HUES48 (cell line): ENCODE measurements at regions not wholly inside any gene's neighbourhood (a gene's known extent, or its start where the extent isn't known, plus 50 kb on each side); places are given as distances from the start of the nearest gene placed in this dataset.

Experiments
- H3K27ac ChIP-seq: one replicate; pipeline ENCODE4 v1.7.0; 2013; ENCODE audit warnings: low read depth, low read length, inconsistent platforms
- H3K27me3 ChIP-seq: 2 replicates; pipeline ENCODE4 v1.6.1; 2013; ENCODE audit warnings: mild to moderate bottlenecking, low read length; ENCODE audit not compliant: control insufficient read depth, insufficient read depth
- H3K36me3 ChIP-seq: 2 replicates; pipeline ENCODE4 v1.6.1; 2013; ENCODE audit warnings: low read length; ENCODE audit not compliant: control insufficient read depth, insufficient read depth
- H3K4me1 ChIP-seq: 2 replicates; pipeline ENCODE4 v1.6.1; 2013; ENCODE audit warnings: mild to moderate bottlenecking, low read length; ENCODE audit not compliant: control insufficient read depth, insufficient read depth
- H3K4me3 ChIP-seq: 2 replicates; pipeline ENCODE4 v1.5.1; 2013; ENCODE audit warnings: mild to moderate bottlenecking, low read depth, low read length
- H3K9ac ChIP-seq: 2 replicates; pipeline ENCODE4 v1.6.1; 2013; ENCODE audit warnings: mild to moderate bottlenecking, low read depth, low read length, moderate library complexity
- H3K9me3 ChIP-seq: 2 replicates; pipeline ENCODE4 v1.6.1; 2013; ENCODE audit warnings: low read length; ENCODE audit not compliant: control insufficient read depth, insufficient read depth

- Histone ChIP-seq H3K9me3 (no peaks in the 10 kb centered on the region), H3K36me3 (no peaks in the 10 kb centered on the region), H3K27ac (no peak overlapping the region), H3K4me1 (peaks cover 4% of the 10 kb centered on the region; the same call in 1 of the 2 replicates), H3K27me3 (no peaks in the 10 kb centered on the region), H3K9ac (no peak overlapping the region), H3K4me3 (no peak overlapping the region)
These were observed 256.2 kb downstream of the FIGN start for GRCh38 chr2:163479599-163479998.

- no peak overlapping the region for H3K4me3 ChIP-seq
- no peak overlapping the region for H3K9ac ChIP-seq
- H3K27me3 ChIP-seq, result no peaks in the 10 kb centered on the region
- H3K27ac ChIP-seq, result no peak overlapping the region
- H3K36me3 ChIP-seq, result no peaks in the 10 kb centered on the region
- no peaks in the 10 kb centered on the region for H3K9me3 ChIP-seq
- peaks cover 4% of the 10 kb centered on the region; the same call in 1 of the 2 replicates for H3K4me1 ChIP-seq
These were observed 260.0 kb downstream of the FIGN start for GRCh38 chr2:163475815-163476214.

- no peak overlapping the region for H3K27ac ChIP-seq
- no peak overlapping the region for H3K4me3 ChIP-seq
- peaks cover 4% of the 10 kb centered on the region; the same call in 1 of the 2 replicates for H3K4me1 ChIP-seq
- no peak overlapping the region for H3K9ac ChIP-seq
- no peaks in the 10 kb centered on the region for H3K36me3 ChIP-seq
- no peaks in the 10 kb centered on the region for H3K27me3 ChIP-seq
- H3K9me3 ChIP-seq, result no peaks in the 10 kb centered on the region
These were observed 260.9 kb downstream of the FIGN start for GRCh38 chr2:163474889-163475288.

GRCh38 chr2:163474319-163474744 is 261.5 kb downstream of the FIGN start:
- no peaks in the 10 kb centered on the region for H3K27me3 ChIP-seq
- peaks cover 9% of the 10 kb centered on the region for H3K4me1 ChIP-seq
- no peak overlapping the region for H3K9ac ChIP-seq
- H3K36me3 ChIP-seq, result no peaks in the 10 kb centered on the region
- H3K4me3 ChIP-seq, result no peak overlapping the region
- H3K9me3 ChIP-seq, result no peaks in the 10 kb centered on the region
- H3K27ac ChIP-seq, result no peak overlapping the region

- H3K4me1 ChIP-seq, result peaks cover 9% of the 10 kb centered on the region
- no peak overlapping the region for H3K9ac ChIP-seq
- H3K4me3 ChIP-seq, result no peak overlapping the region
- no peak overlapping the region for H3K27ac ChIP-seq
- H3K9me3 ChIP-seq, result no peaks in the 10 kb centered on the region
- H3K36me3 ChIP-seq, result no peaks in the 10 kb centered on the region
- H3K27me3 ChIP-seq, result no peaks in the 10 kb centered on the region
These were observed 263.9 kb downstream of the FIGN start for GRCh38 chr2:163471947-163472346.

- no peaks in the 10 kb centered on the region for H3K27me3 ChIP-seq
- H3K27ac ChIP-seq, result no peak overlapping the region
- H3K4me1 ChIP-seq, result peaks cover 5% of the 10 kb centered on the region; the same call in 1 of the 2 replicates
- H3K36me3 ChIP-seq, result no peaks in the 10 kb centered on the region
- no peak overlapping the region for H3K9ac ChIP-seq
- H3K9me3 ChIP-seq, result no peaks in the 10 kb centered on the region
- H3K4me3 ChIP-seq, result no peak overlapping the region
These were observed 266.2 kb downstream of the FIGN start for GRCh38 chr2:163469561-163469962.

- Histone ChIP-seq H3K4me3 (no peak overlapping the region), H3K27ac (no peak overlapping the region), H3K9me3 (no peaks in the 10 kb centered on the region), H3K4me1 (peaks cover 5% of the 10 kb centered on the region; the same call in 1 of the 2 replicates), H3K27me3 (no peaks in the 10 kb centered on the region), H3K9ac (no peak overlapping the region), H3K36me3 (no peaks in the 10 kb centered on the region)
These were observed 268.6 kb downstream of the FIGN start for GRCh38 chr2:163467251-163467630.

GRCh38 chr2:163466331-163467250 is 269.2 kb downstream of the FIGN start:
- Histone ChIP-seq H3K4me3 (no peak overlapping the region), H3K9ac (no peak overlapping the region), H3K27ac (no peak overlapping the region), H3K36me3 (no peaks in the 10 kb centered on the region), H3K4me1 (peaks cover 5% of the 10 kb centered on the region; the same call in 1 of the 2 replicates), H3K9me3 (no peaks in the 10 kb centered on the region), H3K27me3 (no peaks in the 10 kb centered on the region)

GRCh38 chr2:163465440-163465839 is 270.4 kb downstream of the FIGN start:
- no peaks in the 10 kb centered on the region for H3K36me3 ChIP-seq
- H3K9ac ChIP-seq, result no peak overlapping the region
- no peaks in the 10 kb centered on the region for H3K9me3 ChIP-seq
- H3K4me3 ChIP-seq, result no peak overlapping the region
- no peaks in the 10 kb centered on the region for H3K27me3 ChIP-seq
- peaks cover 5% of the 10 kb centered on the region; the same call in 1 of the 2 replicates for H3K4me1 ChIP-seq
- H3K27ac ChIP-seq, result no peak overlapping the region

- no peaks in the 10 kb centered on the region for H3K36me3 ChIP-seq
- H3K4me3 ChIP-seq, result no peak overlapping the region
- no peaks in the 10 kb centered on the region for H3K27me3 ChIP-seq
- no peak overlapping the region for H3K27ac ChIP-seq
- H3K4me1 ChIP-seq, result no peaks in the 10 kb centered on the region
- H3K9me3 ChIP-seq, result no peaks in the 10 kb centered on the region
- H3K9ac ChIP-seq, result no peak overlapping the region
These were observed 272.4 kb downstream of the FIGN start for GRCh38 chr2:163463411-163463810.

GRCh38 chr2:163462993-163463392 is 272.8 kb downstream of the FIGN start:
- no peak overlapping the region for H3K9ac ChIP-seq
- no peaks in the 10 kb centered on the region for H3K27me3 ChIP-seq
- H3K9me3 ChIP-seq, result no peaks in the 10 kb centered on the region
- H3K27ac ChIP-seq, result no peak overlapping the region
- no peaks in the 10 kb centered on the region for H3K36me3 ChIP-seq
- H3K4me1 ChIP-seq, result no peaks in the 10 kb centered on the region
- no peak overlapping the region for H3K4me3 ChIP-seq
